Mesenchymal stem cell (in vitro differentiated cells and primary cell): ENCODE measurements at regions not wholly inside any gene's neighbourhood (a gene's known extent, or its start where the extent isn't known, plus 50 kb on each side); places are given as distances from the start of the nearest gene placed in this dataset.

Experiments
- DNase-seq: peaks from one replicate; pipeline ENCODE4 v3.0.0-alpha.2; 2013
- H2AFZ ChIP-seq: one replicate; pipeline ENCODE4 v1.6.1; 2013; ENCODE audit warnings: low read depth, mild to moderate bottlenecking, control low read depth, inconsistent platforms, low read length, moderate library complexity
- H2AK5ac ChIP-seq: 2 replicates; pipeline ENCODE4 v1.6.1; 2013; ENCODE audit warnings: low read length, moderate library complexity, mild to moderate bottlenecking, inconsistent platforms; ENCODE audit not compliant: severe bottlenecking
- H2BK120ac ChIP-seq: one replicate; pipeline ENCODE4 v1.6.1; 2013; ENCODE audit warnings: low read depth, mild to moderate bottlenecking, inconsistent platforms, low read length, moderate library complexity
- H2BK12ac ChIP-seq, 2 experiments: one replicate each; pipeline ENCODE4 v1.6.1; 2013; ENCODE audit warnings: inconsistent platforms in 2 of 2, low read length in 2 of 2, mild to moderate bottlenecking in 2 of 2, moderate library complexity in 2 of 2, control low read depth in 1 of 2
- H2BK15ac ChIP-seq: one replicate; pipeline ENCODE4 v1.6.1; 2013; ENCODE audit warnings: mild to moderate bottlenecking, low read depth, inconsistent platforms; ENCODE audit not compliant: poor library complexity, severe bottlenecking
- H2BK5ac ChIP-seq: 2 replicates; pipeline ENCODE4 v1.6.1; 2013; ENCODE audit warnings: low read depth, mild to moderate bottlenecking, low read length, control low read depth, inconsistent platforms; ENCODE audit not compliant: poor library complexity, severe bottlenecking
- H3K14ac ChIP-seq, 2 experiments: one replicate each; pipeline ENCODE4 v1.6.1; 2013; ENCODE audit warnings: inconsistent platforms in 2 of 2, low read length in 2 of 2, control low read depth in 1 of 2, mild to moderate bottlenecking in 1 of 2, moderate library complexity in 1 of 2
- H3K18ac ChIP-seq, 2 experiments: one replicate each; pipeline ENCODE4 v1.6.1; 2013; ENCODE audit warnings: inconsistent platforms in 2 of 2, low read length in 2 of 2, control low read depth in 1 of 2, low read depth in 1 of 2, mild to moderate bottlenecking in 1 of 2
- H3K23ac ChIP-seq, 2 experiments: one replicate each; pipeline ENCODE4 v1.6.1; 2013; ENCODE audit warnings: inconsistent platforms in 2 of 2, low read length in 2 of 2, mild to moderate bottlenecking in 2 of 2, moderate library complexity in 2 of 2, control low read depth in 1 of 2
- H3K27ac ChIP-seq: 2 replicates; pipeline ENCODE4 v1.5.1; 2013; ENCODE audit warnings: mild to moderate bottlenecking, moderate library complexity, low read length, control low read depth, inconsistent platforms; ENCODE audit not compliant: poor library complexity, severe bottlenecking
- H3K27me3 ChIP-seq, 2 experiments: 2 replicates each; pipeline versions ENCODE4 v1.6.1 to v1.7.0; 2013; ENCODE audit warnings: low read length in 2 of 2, mild to moderate bottlenecking in 2 of 2, moderate library complexity in 2 of 2, control low read depth in 1 of 2, inconsistent platforms in 1 of 2; ENCODE audit not compliant: control insufficient read depth in 1 of 2, insufficient read depth in 1 of 2
- H3K36me3 ChIP-seq, 2 experiments: 2 replicates each; pipeline versions ENCODE4 v1.6.1 to v1.7.0; 2013; ENCODE audit warnings: low read length in 2 of 2, control low read depth in 1 of 2, inconsistent platforms in 1 of 2, low read depth in 1 of 2, mild to moderate bottlenecking in 1 of 2; ENCODE audit not compliant: insufficient read depth in 2 of 2, control insufficient read depth in 1 of 2
- H3K4ac ChIP-seq, 2 experiments: one replicate each; pipeline ENCODE4 v1.6.1; 2013; ENCODE audit warnings: inconsistent platforms in 2 of 2, low read length in 2 of 2, mild to moderate bottlenecking in 2 of 2, moderate library complexity in 2 of 2, control low read depth in 1 of 2, low read depth in 1 of 2
- H3K4me1 ChIP-seq: 2 replicates; pipeline ENCODE4 v1.6.1; 2013; ENCODE audit warnings: low read depth, low read length, control low read depth; ENCODE audit not compliant: control insufficient read depth, insufficient read depth
- H3K4me2 ChIP-seq: 2 replicates; pipeline ENCODE4 v1.6.1; 2013; ENCODE audit warnings: low read length, mild to moderate bottlenecking, inconsistent platforms; ENCODE audit not compliant: poor library complexity, severe bottlenecking
- H3K4me3 ChIP-seq, 2 experiments: 2 replicates each; pipeline versions ENCODE4 v1.5.1 to v1.7.0; 2013; ENCODE audit warnings: low read length in 2 of 2, mild to moderate bottlenecking in 2 of 2, control low read depth in 1 of 2, low read depth in 1 of 2; ENCODE audit not compliant: insufficient read depth in 1 of 2
- H3K79me1 ChIP-seq: replicated peaks from 2 replicates; pipeline ENCODE4 v1.6.1; 2013; ENCODE audit warnings: mild to moderate bottlenecking, control low read depth, low read length, inconsistent platforms; ENCODE audit not compliant: poor library complexity, severe bottlenecking
- H3K9ac ChIP-seq: 2 replicates; pipeline ENCODE4 v1.7.0; 2013; ENCODE audit warnings: mild to moderate bottlenecking, low read length, moderate library complexity
- H3K9me3 ChIP-seq: 2 replicates; pipeline ENCODE4 v1.7.0; 2013; ENCODE audit warnings: mild to moderate bottlenecking, low read length; ENCODE audit not compliant: control insufficient read depth
- H4K8ac ChIP-seq: one replicate; pipeline ENCODE4 v1.6.1; 2013; ENCODE audit warnings: inconsistent platforms, mild to moderate bottlenecking, low read length, moderate library complexity
- H4K91ac ChIP-seq: one replicate; pipeline ENCODE4 v1.6.1; 2013; ENCODE audit warnings: mild to moderate bottlenecking, low read length, inconsistent platforms
- WGBS: methylation state at CpG from one replicate; pipeline ENCODE4 v1.1.7; 2013; ENCODE audit warnings: mixed read lengths; 5-methylcytosine and 5-hydroxymethylcytosine counted together

DNA sequence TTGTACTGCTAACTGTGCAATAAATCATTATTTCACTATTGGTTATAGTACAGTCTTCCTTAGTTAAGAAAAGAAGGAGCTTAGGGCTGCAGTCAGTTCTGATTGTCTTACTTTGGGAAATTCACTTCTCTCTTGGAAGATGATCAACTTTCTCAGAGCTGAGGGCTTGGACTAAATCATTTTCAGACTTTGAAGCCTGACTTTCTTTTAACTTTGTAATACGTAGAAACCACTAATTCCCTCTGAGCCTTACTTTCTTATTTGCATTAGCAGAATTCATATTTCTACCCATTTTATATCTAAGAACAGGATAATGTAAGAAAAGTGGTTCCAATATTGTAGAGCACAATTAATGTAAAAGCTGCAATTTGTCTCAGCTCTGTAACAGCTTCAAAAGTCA lies 386.4 kb downstream of the TRIB2 start:
- 100% methylated on average over 1 of the region's 1 CpG for WGBS
- Histone ChIP-seq H4K8ac (no peak overlapping the region), H4K91ac (no peak overlapping the region), H2BK5ac (no peak overlapping the region), H3K9me3 (no peaks in the 10 kb centered on the region), H2AFZ (no peak overlapping the region), H3K9ac (no peak overlapping the region), H2AK5ac (no peak overlapping the region), H3K4me3 (no peak overlapping the region), H3K36me3 (no peaks in the 10 kb centered on the region), H3K27me3 (no peaks in the 10 kb centered on the region), H3K27ac (no peak overlapping the region), H3K4me2 (no peak overlapping the region), H3K4ac (no peak overlapping the region), H3K23ac (no peak overlapping the region), H3K18ac (no peak overlapping the region), H3K4me1 (no peaks in the 10 kb centered on the region), H3K79me1 (no peaks in the 10 kb centered on the region), H2BK120ac (no peak overlapping the region), H2BK15ac (no peak overlapping the region), H2BK12ac (no peak overlapping the region), H3K14ac (no peak overlapping the region)
- no peak for DNase-seq

DNA sequence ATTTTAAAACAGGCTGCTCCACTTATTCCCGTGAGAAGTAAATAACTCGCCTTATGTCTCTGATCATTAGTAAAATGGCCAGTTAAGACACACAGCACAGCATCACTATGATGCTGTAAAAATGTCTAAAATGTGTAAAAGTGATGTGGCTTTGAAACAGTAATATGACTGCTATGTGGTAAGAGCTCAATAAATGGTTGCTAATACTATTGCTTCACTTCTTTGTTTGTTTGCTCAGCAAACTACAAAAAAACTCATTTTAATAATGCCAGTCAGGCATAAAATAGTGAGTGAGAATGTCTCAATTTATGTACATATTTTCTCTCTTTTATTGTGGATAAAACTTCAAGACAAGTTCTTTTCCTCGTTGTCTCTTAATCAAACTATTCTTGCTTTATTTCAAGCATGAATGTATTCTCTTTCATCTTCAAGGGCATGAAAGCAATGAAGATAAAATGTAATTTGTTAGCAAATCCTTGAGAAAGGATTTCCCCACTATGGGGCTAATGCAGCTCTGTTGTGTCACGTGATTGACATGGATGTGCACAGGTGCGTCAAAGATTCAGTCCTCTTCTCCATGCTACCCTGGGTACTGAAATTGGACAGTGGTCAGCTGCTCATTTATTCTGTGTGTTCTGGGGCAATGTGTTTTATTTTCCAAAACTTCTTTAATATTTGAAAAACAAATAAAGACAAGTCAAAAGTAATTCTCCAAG lies 387.2 kb downstream of the TRIB2 start:
- Histone ChIP-seq H2AK5ac (no peak overlapping the region), H3K23ac (no peak overlapping the region), H3K4ac (no peak overlapping the region), H2AFZ (no peak overlapping the region), H2BK120ac (no peak overlapping the region), H3K9ac (no peak overlapping the region), H4K91ac (no peak overlapping the region), H3K14ac (no peak overlapping the region), H3K27me3 (no peaks in the 10 kb centered on the region), H3K79me1 (no peaks in the 10 kb centered on the region), H3K27ac (no peak overlapping the region), H2BK12ac (no peak overlapping the region), H3K36me3 (no peaks in the 10 kb centered on the region), H3K4me1 (no peaks in the 10 kb centered on the region), H3K9me3 (no peaks in the 10 kb centered on the region), H3K18ac (no peak overlapping the region), H4K8ac (no peak overlapping the region), H2BK5ac (no peak overlapping the region), H3K4me2 (no peak overlapping the region), H3K4me3 (no peak overlapping the region), H2BK15ac (no peak overlapping the region)
- 72% methylated on average over 3 of the region's 5 CpGs for WGBS
- DNase-seq: no peak

DNA sequence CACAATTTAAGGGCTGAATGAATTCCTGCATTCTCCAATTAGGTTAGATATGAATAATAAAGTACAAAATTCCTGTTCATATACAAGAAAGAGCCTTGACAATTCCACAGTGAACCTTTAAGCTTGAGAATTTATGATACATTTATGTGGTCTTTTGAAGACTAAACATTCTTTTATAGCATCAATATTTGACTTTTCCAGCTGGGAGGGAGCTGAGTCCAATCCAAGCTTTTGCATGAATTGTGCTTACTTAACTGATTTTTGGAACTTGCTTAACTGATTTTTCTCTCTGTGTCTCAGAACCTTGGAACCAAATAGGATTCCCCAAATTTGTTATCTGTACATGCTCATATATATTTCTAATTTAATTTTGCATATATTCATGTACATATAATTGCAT lies 388.0 kb downstream of the TRIB2 start:
- Histone ChIP-seq H3K23ac (no peak overlapping the region), H2BK120ac (no peak overlapping the region), H3K4ac (no peak overlapping the region), H3K18ac (no peak overlapping the region), H3K4me3 (no peak overlapping the region), H4K91ac (no peak overlapping the region), H3K4me2 (no peak overlapping the region), H3K79me1 (no peaks in the 10 kb centered on the region), H2AK5ac (no peak overlapping the region), H2BK5ac (no peak overlapping the region), H4K8ac (no peak overlapping the region), H3K14ac (no peak overlapping the region), H2BK12ac (no peak overlapping the region), H3K27ac (no peak overlapping the region), H2BK15ac (no peak overlapping the region), H3K27me3 (no peaks in the 10 kb centered on the region), H3K36me3 (no peaks in the 10 kb centered on the region), H3K4me1 (no peaks in the 10 kb centered on the region), H3K9me3 (no peaks in the 10 kb centered on the region), H2AFZ (no peak overlapping the region), H3K9ac (no peak overlapping the region)
- no peak for DNase-seq

GRCh38 chr2:13106302-13106701 lies 389.6 kb downstream of the TRIB2 start:
- Histone ChIP-seq H3K27ac (no peak overlapping the region), H3K4me2 (no peak overlapping the region), H3K79me1 (no peaks in the 10 kb centered on the region), H2BK15ac (no peak overlapping the region), H3K9me3 (no peaks in the 10 kb centered on the region), H3K4ac (no peak overlapping the region), H2BK120ac (no peak overlapping the region), H3K36me3 (no peaks in the 10 kb centered on the region), H2AK5ac (no peak overlapping the region), H4K91ac (no peak overlapping the region), H3K4me3 (no peak overlapping the region), H3K4me1 (no peaks in the 10 kb centered on the region), H3K9ac (no peak overlapping the region), H3K23ac (no peak overlapping the region), H3K14ac (no peak overlapping the region), H3K18ac (no peak overlapping the region), H2BK5ac (no peak overlapping the region), H2AFZ (no peak overlapping the region), H4K8ac (no peak overlapping the region), H2BK12ac (no peak overlapping the region), H3K27me3 (no peaks in the 10 kb centered on the region)
- no peak for DNase-seq
- 77% methylated on average over 3 of the region's 3 CpGs for WGBS
